ENCODE measurements at regions not wholly inside any gene's neighbourhood (a gene's known extent, or its start where the extent isn't known, plus 50 kb on each side); places are given as distances from the start of the nearest gene placed in this dataset.

GRCh38 chr21:39104911-39105310 lies 78.3 kb downstream of the PSMG1 start:
- no peaks in the 10 kb centered on the region for H3K27me3 ChIP-seq (ENCODE audit: insufficient read depth, low read length, poor library complexity)
- no peak overlapping the region for H3K27ac ChIP-seq (ENCODE audit: low read depth, low read length)
- no peak overlapping the region for H4K5ac ChIP-seq (ENCODE audit: low read length)

GRCh38 chr21:39103689-39104088 lies 79.6 kb downstream of the PSMG1 start:
- no peak overlapping the region for H3K27ac ChIP-seq (ENCODE audit: low read depth, low read length)
- H3K4me3 ChIP-seq (ENCODE audit: low read length): no peak overlapping the region
- H4K8ac ChIP-seq (ENCODE audit: low read depth, low read length): no peak overlapping the region
- no peaks in the 10 kb centered on the region for H3K27me3 ChIP-seq (ENCODE audit: insufficient read depth, low read length, poor library complexity)
- H3K4me1 ChIP-seq (ENCODE audit: control insufficient read depth, low read depth, low read length): no peaks in the 10 kb centered on the region
- H3K4ac ChIP-seq (ENCODE audit: low read depth, low read length): no peak overlapping the region
- H3K4me2 ChIP-seq (ENCODE audit: low read length): no peak overlapping the region
- H3K23ac ChIP-seq (ENCODE audit: low read length): no peak overlapping the region
- no peak overlapping the region for H3K9ac ChIP-seq (ENCODE audit: low read length)
- no peak overlapping the region for H2BK15ac ChIP-seq (replicated peaks; ENCODE audit: low read depth)
- H3K18ac ChIP-seq (ENCODE audit: low read length): no peak overlapping the region
- no peaks in the 10 kb centered on the region for H3K79me1 ChIP-seq (ENCODE audit: low read length)
- DNase-seq: no peak
- no peaks in the 10 kb centered on the region for H3K79me2 ChIP-seq (ENCODE audit: control insufficient read depth, insufficient read depth, low read length)
- WGBS (ENCODE audit: extremely low coverage, insufficient coverage, low lambda C conversion rate): no CpG with 5 or more reads among the region's 4 CpGs
- no peaks in the 10 kb centered on the region for H3K36me3 ChIP-seq (ENCODE audit: control insufficient read depth, insufficient read depth, low read length)
- no peak overlapping the region for H3K56ac ChIP-seq (ENCODE audit: low read length)
- no peak overlapping the region for H2BK5ac ChIP-seq (ENCODE audit: low read length)
- H2AK5ac ChIP-seq (ENCODE audit: low read length): no peak overlapping the region
- no peak overlapping the region for H4K5ac ChIP-seq (ENCODE audit: low read length)
- no peak overlapping the region for H2BK120ac ChIP-seq (ENCODE audit: low read depth, low read length)

More at GRCh38 chr21:39104911-39105310, 78.3 kb downstream of the PSMG1 start:
- no peak for DNase-seq
- Histone ChIP-seq H3K4me3 (ENCODE audit: low read length) (no peak overlapping the region), H3K79me2 (ENCODE audit: control insufficient read depth, insufficient read depth, low read length) (no peaks in the 10 kb centered on the region), H4K8ac (ENCODE audit: low read depth, low read length) (no peak overlapping the region), H2BK120ac (ENCODE audit: low read depth, low read length) (no peak overlapping the region), H2AK5ac (ENCODE audit: low read length) (no peak overlapping the region), H3K79me1 (ENCODE audit: low read length) (no peaks in the 10 kb centered on the region), H3K56ac (ENCODE audit: low read length) (no peak overlapping the region), H3K4me2 (ENCODE audit: low read length) (no peak overlapping the region), H3K9ac (ENCODE audit: low read length) (no peak overlapping the region), H3K4me1 (ENCODE audit: control insufficient read depth, low read depth, low read length) (no peaks in the 10 kb centered on the region), H3K36me3 (ENCODE audit: control insufficient read depth, insufficient read depth, low read length) (no peaks in the 10 kb centered on the region), H3K23ac (ENCODE audit: low read length) (no peak overlapping the region), H2BK15ac (replicated peaks; ENCODE audit: low read depth) (no peak overlapping the region), H2BK5ac (ENCODE audit: low read length) (no peak overlapping the region), H3K18ac (ENCODE audit: low read length) (no peak overlapping the region), H3K4ac (ENCODE audit: low read depth, low read length) (no peak overlapping the region)
- WGBS (ENCODE audit: extremely low coverage, insufficient coverage, low lambda C conversion rate): no CpG with 5 or more reads among the region's 4 CpGs

GRCh38 chr21:39099859-39100258 lies 83.4 kb downstream of the PSMG1 start:
- Histone ChIP-seq H4K5ac (ENCODE audit: low read length) (no peak overlapping the region), H3K27ac (ENCODE audit: low read depth, low read length) (no peak overlapping the region), H3K9ac (ENCODE audit: low read length) (no peak overlapping the region), H3K36me3 (ENCODE audit: control insufficient read depth, insufficient read depth, low read length) (no peaks in the 10 kb centered on the region), H3K79me2 (ENCODE audit: control insufficient read depth, insufficient read depth, low read length) (no peaks in the 10 kb centered on the region), H2BK120ac (ENCODE audit: low read depth, low read length) (no peak overlapping the region), H3K56ac (ENCODE audit: low read length) (no peak overlapping the region), H2BK5ac (ENCODE audit: low read length) (no peak overlapping the region), H3K18ac (ENCODE audit: low read length) (no peak overlapping the region), H3K4me3 (ENCODE audit: low read length) (no peak overlapping the region), H3K79me1 (ENCODE audit: low read length) (no peaks in the 10 kb centered on the region), H2BK15ac (replicated peaks; ENCODE audit: low read depth) (no peak overlapping the region), H3K4me1 (ENCODE audit: control insufficient read depth, low read depth, low read length) (no peaks in the 10 kb centered on the region), H3K4me2 (ENCODE audit: low read length) (no peak overlapping the region), H4K8ac (ENCODE audit: low read depth, low read length) (no peak overlapping the region), H3K4ac (ENCODE audit: low read depth, low read length) (no peak overlapping the region), H2AK5ac (ENCODE audit: low read length) (no peak overlapping the region), H3K27me3 (ENCODE audit: insufficient read depth, low read length, poor library complexity) (no peaks in the 10 kb centered on the region), H3K23ac (ENCODE audit: low read length) (no peak overlapping the region)
- WGBS (ENCODE audit: extremely low coverage, insufficient coverage, low lambda C conversion rate): no CpG with 5 or more reads among the region's 4 CpGs
- DNase-seq: no peak

- Histone ChIP-seq H2BK120ac (ENCODE audit: low read depth, low read length) (no peak overlapping the region), H3K79me1 (ENCODE audit: low read length) (no peaks in the 10 kb centered on the region), H3K4me3 (ENCODE audit: low read length) (no peak overlapping the region), H3K9ac (ENCODE audit: low read length) (no peak overlapping the region), H3K27me3 (ENCODE audit: insufficient read depth, low read length, poor library complexity) (no peaks in the 10 kb centered on the region), H4K5ac (ENCODE audit: low read length) (no peak overlapping the region), H3K36me3 (ENCODE audit: control insufficient read depth, insufficient read depth, low read length) (no peaks in the 10 kb centered on the region), H2BK5ac (ENCODE audit: low read length) (no peak overlapping the region), H2BK15ac (replicated peaks; ENCODE audit: low read depth) (no peak overlapping the region), H3K18ac (ENCODE audit: low read length) (no peak overlapping the region), H3K56ac (ENCODE audit: low read length) (no peak overlapping the region), H3K4me1 (ENCODE audit: control insufficient read depth, low read depth, low read length) (no peaks in the 10 kb centered on the region), H3K4ac (ENCODE audit: low read depth, low read length) (no peak overlapping the region), H2AK5ac (ENCODE audit: low read length) (no peak overlapping the region), H3K79me2 (ENCODE audit: control insufficient read depth, insufficient read depth, low read length) (no peaks in the 10 kb centered on the region), H3K27ac (ENCODE audit: low read depth, low read length) (no peak overlapping the region), H3K23ac (ENCODE audit: low read length) (no peak overlapping the region), H3K4me2 (ENCODE audit: low read length) (no peak overlapping the region), H4K8ac (ENCODE audit: low read depth, low read length) (no peak overlapping the region)
- WGBS (ENCODE audit: extremely low coverage, insufficient coverage, low lambda C conversion rate): no CpG with 5 or more reads among the region's 3 CpGs
- no peak for DNase-seq
These were observed 84.5 kb downstream of the PSMG1 start for GRCh38 chr21:39098696-39099200.

GRCh38 chr21:39097981-39098380 lies 85.3 kb downstream of the PSMG1 start:
- Histone ChIP-seq H2BK120ac (ENCODE audit: low read depth, low read length) (no peak overlapping the region), H3K27ac (ENCODE audit: low read depth, low read length) (no peak overlapping the region), H4K8ac (ENCODE audit: low read depth, low read length) (no peak overlapping the region), H3K23ac (ENCODE audit: low read length) (no peak overlapping the region), H3K4me3 (ENCODE audit: low read length) (no peak overlapping the region), H3K9ac (ENCODE audit: low read length) (no peak overlapping the region), H2AK5ac (ENCODE audit: low read length) (no peak overlapping the region), H3K18ac (ENCODE audit: low read length) (no peak overlapping the region), H3K4me2 (ENCODE audit: low read length) (no peak overlapping the region), H4K5ac (ENCODE audit: low read length) (no peak overlapping the region), H3K4ac (ENCODE audit: low read depth, low read length) (no peak overlapping the region), H3K79me1 (ENCODE audit: low read length) (no peaks in the 10 kb centered on the region), H3K4me1 (ENCODE audit: control insufficient read depth, low read depth, low read length) (no peaks in the 10 kb centered on the region), H3K56ac (ENCODE audit: low read length) (no peak overlapping the region), H2BK15ac (replicated peaks; ENCODE audit: low read depth) (no peak overlapping the region), H3K27me3 (ENCODE audit: insufficient read depth, low read length, poor library complexity) (no peaks in the 10 kb centered on the region), H3K36me3 (ENCODE audit: control insufficient read depth, insufficient read depth, low read length) (no peaks in the 10 kb centered on the region), H2BK5ac (ENCODE audit: low read length) (no peak overlapping the region), H3K79me2 (ENCODE audit: control insufficient read depth, insufficient read depth, low read length) (no peaks in the 10 kb centered on the region)
- DNase-seq: no peak
- no CpG with 5 or more reads among the region's 9 CpGs for WGBS (ENCODE audit: extremely low coverage, insufficient coverage, low lambda C conversion rate)

- no peaks in the 10 kb centered on the region for H3K36me3 ChIP-seq (ENCODE audit: control insufficient read depth, insufficient read depth, low read length)
- no peak overlapping the region for H2BK120ac ChIP-seq (ENCODE audit: low read depth, low read length)
- H3K27me3 ChIP-seq (ENCODE audit: insufficient read depth, low read length, poor library complexity): no peaks in the 10 kb centered on the region
- peak; percentile 7 for DNase-seq
- no peak overlapping the region for H3K18ac ChIP-seq (ENCODE audit: low read length)
- no peak overlapping the region for H3K27ac ChIP-seq (ENCODE audit: low read depth, low read length)
- H2AK5ac ChIP-seq (ENCODE audit: low read length): no peak overlapping the region
- H3K4me3 ChIP-seq (ENCODE audit: low read length): no peak overlapping the region
- no peaks in the 10 kb centered on the region for H3K79me2 ChIP-seq (ENCODE audit: control insufficient read depth, insufficient read depth, low read length)
- no CpG with 5 or more reads among the region's 13 CpGs for WGBS (ENCODE audit: extremely low coverage, insufficient coverage, low lambda C conversion rate)
- H3K79me1 ChIP-seq (ENCODE audit: low read length): no peaks in the 10 kb centered on the region
- no peak overlapping the region for H3K56ac ChIP-seq (ENCODE audit: low read length)
- H3K23ac ChIP-seq (ENCODE audit: low read length): no peak overlapping the region
- no peaks in the 10 kb centered on the region for H3K4me1 ChIP-seq (ENCODE audit: control insufficient read depth, low read depth, low read length)
- no peak overlapping the region for H3K9ac ChIP-seq (ENCODE audit: low read length)
- no peak overlapping the region for H3K4ac ChIP-seq (ENCODE audit: low read depth, low read length)
- no peak overlapping the region for H4K5ac ChIP-seq (ENCODE audit: low read length)
- no peak overlapping the region for H2BK5ac ChIP-seq (ENCODE audit: low read length)
- H2BK15ac ChIP-seq (replicated peaks; ENCODE audit: low read depth): no peak overlapping the region
- no peak overlapping the region for H4K8ac ChIP-seq (ENCODE audit: low read depth, low read length)
- H3K4me2 ChIP-seq (ENCODE audit: low read length): no peak overlapping the region
These were observed 85.9 kb downstream of the PSMG1 start for GRCh38 chr21:39097335-39097861.
